ENCODE measurements at regions not wholly inside any gene's neighbourhood (a gene's known extent, or its start where the extent isn't known, plus 50 kb on each side); places are given as distances from the start of the nearest gene placed in this dataset.
A peak's percentile ranks its signal among the peaks of the same experiment; 100 is the strongest.

DNA sequence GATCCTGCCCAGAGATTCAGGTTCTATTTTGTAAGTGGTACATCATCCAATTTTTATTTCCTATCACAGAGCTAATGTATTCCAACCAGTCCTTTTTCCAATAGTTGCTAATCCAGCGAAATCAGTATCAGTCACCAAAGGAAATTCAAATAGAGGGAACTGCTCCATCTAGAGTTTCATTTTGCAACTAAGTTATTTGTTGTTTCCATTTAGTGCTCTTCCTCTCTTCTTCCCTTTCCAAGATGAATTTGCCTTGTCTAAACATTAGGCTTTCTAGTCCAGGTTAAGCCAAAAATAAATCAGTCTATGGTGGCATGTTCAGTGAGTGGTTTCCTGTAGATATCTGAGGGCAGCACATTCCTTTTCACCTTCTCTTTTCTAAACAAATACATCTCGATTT lies 79.8 kb upstream of the SPATA31D4 start:
- TF ChIP-seq CTCF (IDR thresholded peaks at IDR 0.05) (peak; percentile 35 to 61 (median 58)), POLR2A (IDR thresholded peaks at IDR 0.05) (no peak)

Data from gastroesophageal sphincter (tissue), 3 donors.